IMR-90 (cell line): ENCODE measurements at regions not wholly inside any gene's neighbourhood (a gene's known extent, or its start where the extent isn't known, plus 50 kb on each side); places are given as distances from the start of the nearest gene placed in this dataset.

Source experiments
- ATAC-seq: fragments of 200-7000 bp; cut with Tn5 transposase; 2 replicates; pipeline ENCODE4 v1.9.1; 2020; ENCODE audit warnings: low read depth, mild to moderate bottlenecking, moderate library complexity
- BruUV-seq: library from RNA; stranded (reverse); fragments of 400-500 nt; replicated peaks from 2 replicates; lab custom pipeline; 2021; lab: Mats Ljungman, UMichigan
- CTCF ChIA-PET: fragments of 300-600 bp; formaldehyde crosslinking; extraction: SDS; loops from one replicate; lab custom pipeline; 2021; ENCODE audit warnings: antibody characterized with exemption; lab: Yijun Ruan, JAX
- POLR2A ChIA-PET: fragments of 300-600 bp; sonication (Branson Sonifier 250); formaldehyde crosslinking; loops from one replicate; lab custom pipeline; 2022; ENCODE audit warnings: antibody characterized with exemption; ENCODE audit not compliant: unreplicated experiment; lab: Charles Lee
- DNase-seq: peaks from one replicate; pipeline ENCODE4 v3.0.0; 2013
- H2AFZ ChIP-seq: replicated peaks from 2 replicates; pipeline ENCODE3; 2013; ENCODE audit warnings: low read length, mild to moderate bottlenecking; ENCODE audit not compliant: poor library complexity
- H2AK5ac ChIP-seq: 2 replicates; pipeline ENCODE4 v1.6.1; 2013; ENCODE audit warnings: low read depth, low read length, inconsistent platforms
- H2AK9ac ChIP-seq: replicated peaks from 2 replicates; pipeline ENCODE3; 2013; ENCODE audit warnings: mild to moderate bottlenecking, low read depth, low read length, moderate library complexity; ENCODE audit not compliant: poor library complexity
- H2BK120ac ChIP-seq: 2 replicates; pipeline ENCODE4 v1.6.1; 2013; ENCODE audit warnings: low read depth, low read length, inconsistent platforms
- H2BK15ac ChIP-seq: 3 replicates; pipeline ENCODE4 v1.6.1; 2013; ENCODE audit warnings: low read depth, low read length, inconsistent platforms
- H2BK20ac ChIP-seq: 2 replicates; pipeline ENCODE4 v1.6.1; 2013; ENCODE audit warnings: low read depth, mild to moderate bottlenecking, inconsistent platforms, low read length, moderate library complexity
- H2BK5ac ChIP-seq: 2 replicates; pipeline ENCODE4 v1.6.1; 2013; ENCODE audit warnings: mild to moderate bottlenecking, low read depth, low read length, inconsistent platforms; ENCODE audit not compliant: poor library complexity, severe bottlenecking
- H3K14ac ChIP-seq: replicated peaks from 2 replicates; pipeline ENCODE4 v1.6.1; 2013; ENCODE audit warnings: low read depth, low read length, inconsistent platforms
- H3K18ac ChIP-seq: 2 replicates; pipeline ENCODE4 v1.6.1; 2013; ENCODE audit warnings: low read depth, low read length, control low read depth
- H3K23ac ChIP-seq: 2 replicates; pipeline ENCODE4 v1.6.1; 2013; ENCODE audit warnings: low read depth, low read length, inconsistent platforms
- H3K27ac ChIP-seq: 2 replicates; pipeline ENCODE4 v1.5.1; 2013; ENCODE audit warnings: mild to moderate bottlenecking, control low read depth, low read length; ENCODE audit not compliant: insufficient read depth
- H3K27me3 ChIP-seq: 2 replicates; pipeline ENCODE4 v1.6.1; 2013; ENCODE audit warnings: low read length; ENCODE audit not compliant: control insufficient read depth, insufficient read depth
- H3K36me3 ChIP-seq: 2 replicates; pipeline ENCODE4 v1.6.1; 2013; ENCODE audit warnings: low read length, mixed read lengths; ENCODE audit not compliant: control insufficient read depth, insufficient read depth
- H3K4ac ChIP-seq: 2 replicates; pipeline ENCODE4 v1.6.1; 2013; ENCODE audit warnings: low read depth, low read length, inconsistent platforms
- H3K4me1 ChIP-seq: 2 replicates; pipeline ENCODE4 v1.6.1; 2013; ENCODE audit warnings: low read length, mixed read lengths; ENCODE audit not compliant: control insufficient read depth, insufficient read depth
- H3K4me2 ChIP-seq: 2 replicates; pipeline ENCODE4 v1.6.1; 2013; ENCODE audit warnings: low read depth, mild to moderate bottlenecking, control low read depth, low read length, moderate library complexity
- H3K4me3 ChIP-seq: 2 replicates; pipeline ENCODE4 v1.5.1; 2013; ENCODE audit warnings: low read depth, mild to moderate bottlenecking, control low read depth, low read length, moderate library complexity; ENCODE audit not compliant: insufficient read depth
- H3K56ac ChIP-seq: 2 replicates; pipeline ENCODE4 v1.6.1; 2013; ENCODE audit warnings: low read length, inconsistent platforms; ENCODE audit not compliant: insufficient read depth; ENCODE audit errors: extremely low read depth
- H3K79me1 ChIP-seq, 2 experiments: 2 replicates each; pipeline ENCODE4 v1.6.1; 2013; ENCODE audit warnings: low read length in 2 of 2, inconsistent platforms in 1 of 2, low read depth in 1 of 2
- H3K9ac ChIP-seq: 2 replicates; pipeline ENCODE4 v1.6.1; 2013; ENCODE audit warnings: low read depth, low read length, control low read depth
- H3K9me1 ChIP-seq: 2 replicates; pipeline ENCODE4 v1.6.1; 2013; ENCODE audit warnings: low read length, inconsistent platforms; ENCODE audit not compliant: insufficient read depth
- H3K9me3 ChIP-seq: 2 replicates; pipeline ENCODE4 v1.6.1; 2013; ENCODE audit warnings: low read length; ENCODE audit not compliant: control insufficient read depth, insufficient read depth
- H4K20me1 ChIP-seq: 2 replicates; pipeline ENCODE4 v1.6.1; 2013; ENCODE audit warnings: low read length, inconsistent platforms; ENCODE audit not compliant: insufficient read depth
- H4K5ac ChIP-seq: 2 replicates; pipeline ENCODE4 v1.6.1; 2013; ENCODE audit warnings: mild to moderate bottlenecking, low read depth, low read length, control low read depth
- H4K8ac ChIP-seq, 2 experiments: 2 replicates each; pipeline ENCODE4 v1.6.1; 2013; ENCODE audit warnings: low read depth in 2 of 2, low read length in 2 of 2, control low read depth in 1 of 2, inconsistent platforms in 1 of 2
- H4K91ac ChIP-seq: 2 replicates; pipeline ENCODE4 v1.6.1; 2013; ENCODE audit warnings: low read depth, low read length, inconsistent platforms; ENCODE audit not compliant: insufficient read depth
- BHLHE40 ChIP-seq: fragments of 150-350 bp; IDR thresholded peaks from 2 replicates; pipeline ENCODE4 v1.6.1; 2016; ENCODE audit warnings: mild to moderate bottlenecking, low read depth, low read length
- CEBPB ChIP-seq: IDR thresholded peaks from 2 replicates; pipeline ENCODE4 v1.6.1; 2012; ENCODE audit warnings: low read depth, low read length, improper control_type of control experiment
- CHD1 ChIP-seq: IDR thresholded peaks from 2 replicates; pipeline ENCODE4 v1.6.1; 2012; ENCODE audit warnings: low read depth, low read length, improper control_type of control experiment
- FOS ChIP-seq: fragments of 150-350 bp; IDR thresholded peaks from 2 replicates; pipeline ENCODE4 v1.6.1; 2016; ENCODE audit warnings: low read depth, low read length
- MAFK ChIP-seq: IDR thresholded peaks from 2 replicates; pipeline ENCODE4 v1.6.1; 2012; ENCODE audit warnings: low read depth, low read length, improper control_type of control experiment
- MAZ ChIP-seq: IDR thresholded peaks from 2 replicates; pipeline ENCODE4 v1.6.1; 2012; ENCODE audit warnings: low read depth, mild to moderate bottlenecking, low read length, improper control_type of control experiment, moderate library complexity, borderline replicate concordance
- MXI1 ChIP-seq: IDR thresholded peaks from 2 replicates; pipeline ENCODE4 v1.6.1; 2012; ENCODE audit warnings: low read depth, mild to moderate bottlenecking, low read length, moderate library complexity, borderline replicate concordance
- NFE2L2 ChIP-seq: fragments of 150-350 bp; IDR thresholded peaks from 2 replicates; pipeline ENCODE4 v1.6.1; 2016; ENCODE audit warnings: low read depth, mild to moderate bottlenecking, low read length
- POLR2A ChIP-seq: IDR thresholded peaks from 2 replicates; pipeline ENCODE4 v1.6.1; 2012; ENCODE audit warnings: mild to moderate bottlenecking, low read depth, low read length
- RAD21 ChIP-seq: IDR thresholded peaks from 2 replicates; pipeline ENCODE4 v1.6.1; 2012; ENCODE audit warnings: low read length, improper control_type of control experiment
- RCOR1 ChIP-seq: IDR thresholded peaks from 2 replicates; pipeline ENCODE4 v1.6.1; 2012; ENCODE audit warnings: mild to moderate bottlenecking, low read length, improper control_type of control experiment; ENCODE audit not compliant: insufficient replicate concordance
- RFX5 ChIP-seq: IDR thresholded peaks from 2 replicates; pipeline ENCODE4 v1.8.0; 2012; ENCODE audit warnings: low read depth, mild to moderate bottlenecking, low read length, moderate library complexity
- SMC3 ChIP-seq: fragments of 150-350 bp; IDR thresholded peaks from 2 replicates; pipeline ENCODE4 v1.6.1; 2016; ENCODE audit warnings: low read depth, mild to moderate bottlenecking, antibody characterized with exemption, low read length, moderate library complexity
- WGBS, 2 experiments: methylation state at CpG; one replicate each; pipeline versions ENCODE4 v1.1.5 to v1.1.7; 2013; ENCODE audit warnings: missing lambda C conversion rate in 2 of 2; ENCODE audit not compliant: insufficient read length in 1 of 2; ENCODE audit errors: extremely low coverage in 2 of 2; 5-methylcytosine and 5-hydroxymethylcytosine counted together
- dilution Hi-C: fragments of 300-500 bp; cut with HindIII; formaldehyde crosslinking; loops from one replicate; pipeline ENCODE4 v1.14.3; 2018; ENCODE audit warnings: low sequenced_read_pairs; ENCODE audit not compliant: unreplicated experiment
- in situ Hi-C: fragments of 300-500 bp; cut with MboI; formaldehyde crosslinking; loops from 3 replicates; pipeline ENCODE4 v1.14.3; 2019; ENCODE audit warnings: low sequenced_read_pairs, inconsistent platforms, mixed read lengths
- intact Hi-C: fragments of 100-400 bp; cut with micrococcal nuclease; formaldehyde crosslinking; loops from 2 replicates; pipeline ENCODE4 v1.10.0; 2022
- TF ChIP-seq, protein P1 (sequence below): fragments of 150-350 bp; IDR thresholded peaks from 2 replicates; pipeline ENCODE4 v1.6.1; 2016; ENCODE audit warnings: low read depth, mild to moderate bottlenecking, low read length, moderate library complexity, borderline replicate concordance
- TF ChIP-seq, protein P2 (sequence below): fragments of 150-350 bp; IDR thresholded peaks from 2 replicates; pipeline ENCODE4 v1.6.1; 2017; ENCODE audit warnings: mild to moderate bottlenecking, antibody characterized with exemption, low read length, low read depth
- TF ChIP-seq, protein P3 (sequence below): conservative IDR thresholded peaks from 2 replicates; pipeline ENCODE4 v1.5.1; 2012; ENCODE audit warnings: mild to moderate bottlenecking, low read depth, low read length, improper control_type of control experiment

DNA sequence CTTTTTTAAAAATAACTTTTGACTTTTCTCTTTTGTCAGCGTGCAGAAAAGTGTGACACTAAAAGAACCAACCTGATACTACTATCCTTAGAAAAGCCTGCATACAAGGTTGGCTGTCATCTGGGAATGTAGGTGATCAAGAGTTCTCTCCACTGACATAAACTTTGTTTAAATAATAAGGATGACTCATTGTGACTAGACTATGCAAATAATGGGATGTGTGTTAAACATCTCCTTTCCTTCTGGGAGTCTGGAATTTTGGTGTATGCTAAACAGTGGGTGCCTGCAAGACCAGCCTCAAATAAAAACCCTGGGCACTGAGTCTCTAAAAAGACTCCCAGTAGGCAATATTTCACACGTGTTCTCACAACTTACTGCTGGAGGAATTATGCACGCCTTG lies 373.4 kb downstream of the CNTNAP4 start:
- H2BK15ac ChIP-seq: no peak overlapping the region
- no peak overlapping the region for H3K4me2 ChIP-seq
- H4K20me1 ChIP-seq: no peaks in the 10 kb centered on the region
- no peaks in the 10 kb centered on the region for H3K79me1 ChIP-seq
- no peak overlapping the region for H3K56ac ChIP-seq
- no peak overlapping the region for H2AK5ac ChIP-seq
- ATAC-seq: no peak
- TF ChIP-seq MXI1 (no peak), RCOR1 (no peak), NFE2L2 (no peak), RAD21 (no peak), MAZ (no peak), BHLHE40 (no peak), FOS (no peak), POLR2A (no peak), CHD1 (no peak), SMC3 (no peak), RFX5 (no peak), CEBPB (no peak), MAFK (no peak)
- TF ChIP-seq, protein P1, sequence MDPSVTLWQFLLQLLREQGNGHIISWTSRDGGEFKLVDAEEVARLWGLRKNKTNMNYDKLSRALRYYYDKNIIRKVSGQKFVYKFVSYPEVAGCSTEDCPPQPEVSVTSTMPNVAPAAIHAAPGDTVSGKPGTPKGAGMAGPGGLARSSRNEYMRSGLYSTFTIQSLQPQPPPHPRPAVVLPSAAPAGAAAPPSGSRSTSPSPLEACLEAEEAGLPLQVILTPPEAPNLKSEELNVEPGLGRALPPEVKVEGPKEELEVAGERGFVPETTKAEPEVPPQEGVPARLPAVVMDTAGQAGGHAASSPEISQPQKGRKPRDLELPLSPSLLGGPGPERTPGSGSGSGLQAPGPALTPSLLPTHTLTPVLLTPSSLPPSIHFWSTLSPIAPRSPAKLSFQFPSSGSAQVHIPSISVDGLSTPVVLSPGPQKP: no peak
- TF ChIP-seq, protein P2, sequence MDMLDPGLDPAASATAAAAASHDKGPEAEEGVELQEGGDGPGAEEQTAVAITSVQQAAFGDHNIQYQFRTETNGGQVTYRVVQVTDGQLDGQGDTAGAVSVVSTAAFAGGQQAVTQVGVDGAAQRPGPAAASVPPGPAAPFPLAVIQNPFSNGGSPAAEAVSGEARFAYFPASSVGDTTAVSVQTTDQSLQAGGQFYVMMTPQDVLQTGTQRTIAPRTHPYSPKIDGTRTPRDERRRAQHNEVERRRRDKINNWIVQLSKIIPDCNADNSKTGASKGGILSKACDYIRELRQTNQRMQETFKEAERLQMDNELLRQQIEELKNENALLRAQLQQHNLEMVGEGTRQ: no peak
- TF ChIP-seq, protein P3, sequence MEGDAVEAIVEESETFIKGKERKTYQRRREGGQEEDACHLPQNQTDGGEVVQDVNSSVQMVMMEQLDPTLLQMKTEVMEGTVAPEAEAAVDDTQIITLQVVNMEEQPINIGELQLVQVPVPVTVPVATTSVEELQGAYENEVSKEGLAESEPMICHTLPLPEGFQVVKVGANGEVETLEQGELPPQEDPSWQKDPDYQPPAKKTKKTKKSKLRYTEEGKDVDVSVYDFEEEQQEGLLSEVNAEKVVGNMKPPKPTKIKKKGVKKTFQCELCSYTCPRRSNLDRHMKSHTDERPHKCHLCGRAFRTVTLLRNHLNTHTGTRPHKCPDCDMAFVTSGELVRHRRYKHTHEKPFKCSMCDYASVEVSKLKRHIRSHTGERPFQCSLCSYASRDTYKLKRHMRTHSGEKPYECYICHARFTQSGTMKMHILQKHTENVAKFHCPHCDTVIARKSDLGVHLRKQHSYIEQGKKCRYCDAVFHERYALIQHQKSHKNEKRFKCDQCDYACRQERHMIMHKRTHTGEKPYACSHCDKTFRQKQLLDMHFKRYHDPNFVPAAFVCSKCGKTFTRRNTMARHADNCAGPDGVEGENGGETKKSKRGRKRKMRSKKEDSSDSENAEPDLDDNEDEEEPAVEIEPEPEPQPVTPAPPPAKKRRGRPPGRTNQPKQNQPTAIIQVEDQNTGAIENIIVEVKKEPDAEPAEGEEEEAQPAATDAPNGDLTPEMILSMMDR: no peak
- no peak overlapping the region for H3K4ac ChIP-seq
- H3K27me3 ChIP-seq: no peaks in the 10 kb centered on the region
- no peak overlapping the region for H2AFZ ChIP-seq
- H3K27ac ChIP-seq: no peak overlapping the region
- POLR2A ChIA-PET: no interaction called here
- CTCF ChIA-PET: no interaction called here
- H2BK5ac ChIP-seq: no peak overlapping the region
- H2AK9ac ChIP-seq: no peak overlapping the region
- H3K18ac ChIP-seq: no peak overlapping the region
- no peak overlapping the region for H3K9ac ChIP-seq
- no peaks in the 10 kb centered on the region for H3K9me3 ChIP-seq
- no peaks in the 10 kb centered on the region for H3K36me3 ChIP-seq
- H3K9me1 ChIP-seq: no peaks in the 10 kb centered on the region
- no CpG with 5 or more reads among the region's 3 CpGs for WGBS, 2 experiments
- no peak overlapping the region for H4K5ac ChIP-seq
- BruUV-seq: no TSS peak
- no peak overlapping the region for H3K23ac ChIP-seq
- no peak overlapping the region for H3K14ac ChIP-seq
- dilution Hi-C loops (no loop called here), in situ Hi-C loops (loop anchor here (10.0 kb wide), 1 partner anchor 866 kb away; no protein-coding TSS in a partner anchor), intact Hi-C loops (loop anchor here (5.0 kb wide), 3 partner anchors 183 to 863 kb away; no protein-coding TSS in a partner anchor)
- no peak overlapping the region for H2BK120ac ChIP-seq
- no peak overlapping the region for H3K4me3 ChIP-seq
- H4K91ac ChIP-seq: no peak overlapping the region
- no peak overlapping the region for H2BK20ac ChIP-seq
- H4K8ac ChIP-seq: no peak overlapping the region
- no peaks in the 10 kb centered on the region for H3K4me1 ChIP-seq
- no peak for DNase-seq
